Astrocyte (in vitro differentiated cells and primary cell): ENCODE measurements at regions not wholly inside any gene's neighbourhood (a gene's known extent, or its start where the extent isn't known, plus 50 kb on each side); places are given as distances from the start of the nearest gene placed in this dataset.

Experiments
- DNase-seq: peaks from one replicate; pipeline ENCODE4 v3.0.0-alpha.2; 2010; ENCODE audit warnings: low read depth
- FAIRE-seq: peaks from 2 replicates; lab custom pipeline; 2011; peaks lifted over from hg19 to GRCh38; lab: Jason Lieb, UNC
- H2AFZ ChIP-seq: 2 replicates; pipeline ENCODE4 v1.6.0; 2012; ENCODE audit warnings: low read depth, low read length, inconsistent platforms
- H3K27ac ChIP-seq: 2 replicates; pipeline ENCODE4 v1.5.1; 2011; ENCODE audit warnings: low read depth, low read length, inconsistent platforms
- H3K27me3 ChIP-seq: 2 replicates; pipeline ENCODE4 v1.6.0; 2011; ENCODE audit warnings: low read length, inconsistent platforms; ENCODE audit not compliant: insufficient read depth
- H3K36me3 ChIP-seq: 2 replicates; pipeline ENCODE4 v1.5.1; 2011; ENCODE audit warnings: low read length, inconsistent platforms; ENCODE audit not compliant: insufficient read depth
- H3K4me1 ChIP-seq: 2 replicates; pipeline ENCODE4 v1.5.1; 2011; ENCODE audit warnings: low read length, inconsistent platforms; ENCODE audit not compliant: insufficient read depth
- H3K4me2 ChIP-seq: 2 replicates; pipeline ENCODE4 v1.6.0; 2012; ENCODE audit warnings: low read length, inconsistent platforms
- H3K4me3 ChIP-seq: 2 replicates; pipeline ENCODE4 v1.5.1; 2011; ENCODE audit warnings: low read depth, mild to moderate bottlenecking, low read length, inconsistent platforms; ENCODE audit not compliant: insufficient read depth
- H3K79me2 ChIP-seq: 2 replicates; pipeline ENCODE4 v1.6.0; 2012; ENCODE audit warnings: mild to moderate bottlenecking, low read length, inconsistent platforms; ENCODE audit not compliant: insufficient read depth
- H3K9ac ChIP-seq: 2 replicates; pipeline ENCODE4 v1.6.0; 2012; ENCODE audit warnings: mild to moderate bottlenecking, low read length, inconsistent platforms
- H3K9me3 ChIP-seq: 2 replicates; pipeline ENCODE4 v1.5.1; 2012; ENCODE audit warnings: low read depth, mild to moderate bottlenecking, low read length, inconsistent platforms; ENCODE audit not compliant: insufficient read depth
- H4K20me1 ChIP-seq: 2 replicates; pipeline ENCODE4 v1.6.0; 2012; ENCODE audit warnings: low read length, inconsistent platforms; ENCODE audit not compliant: insufficient read depth
- H3K27ac Mint-ChIP-seq: one replicate; pipeline ENCODE4 v1.8.0; 2021; ENCODE audit warnings: mild to moderate bottlenecking, mixed read lengths; ENCODE audit not compliant: unreplicated experiment
- H3K27me3 Mint-ChIP-seq: one replicate; pipeline ENCODE4 v1.8.0; 2021; ENCODE audit warnings: low read depth, mixed read lengths; ENCODE audit not compliant: unreplicated experiment
- H3K36me3 Mint-ChIP-seq: one replicate; pipeline ENCODE4 v1.8.0; 2021; ENCODE audit warnings: low read depth, mixed read lengths; ENCODE audit not compliant: unreplicated experiment
- H3K4me1 Mint-ChIP-seq: one replicate; pipeline ENCODE4 v1.8.0; 2021; ENCODE audit warnings: low read depth, mixed read lengths; ENCODE audit not compliant: unreplicated experiment
- H3K4me3 Mint-ChIP-seq: one replicate; pipeline ENCODE4 v1.8.0; 2021; ENCODE audit warnings: mild to moderate bottlenecking, moderate library complexity, mixed read lengths; ENCODE audit not compliant: unreplicated experiment
- H3K9me3 Mint-ChIP-seq: one replicate; pipeline ENCODE4 v1.8.0; 2021; ENCODE audit warnings: mild to moderate bottlenecking, mixed read lengths; ENCODE audit not compliant: unreplicated experiment
- EZH2 ChIP-seq: IDR thresholded peaks from 2 replicates; pipeline ENCODE4 v1.6.1; 2012; ENCODE audit warnings: mild to moderate bottlenecking, low read length, inconsistent platforms; ENCODE audit not compliant: insufficient read depth
- TF ChIP-seq, protein P1 (sequence below): IDR thresholded peaks from 2 replicates; pipeline ENCODE4 v1.5.1; 2011; ENCODE audit warnings: low read depth, mild to moderate bottlenecking, inconsistent platforms, low read length, moderate library complexity; ENCODE audit not compliant: insufficient read depth

- Histone ChIP-seq H2AFZ (no peak overlapping the region), H4K20me1 (no peaks in the 10 kb centered on the region), H3K9me3 (no peaks in the 10 kb centered on the region), H3K4me3 (no peak overlapping the region), H3K27me3 (no peaks in the 10 kb centered on the region), H3K79me2 (no peaks in the 10 kb centered on the region), H3K36me3 (no peaks in the 10 kb centered on the region), H3K9ac (no peak overlapping the region), H3K4me1 (peaks cover 6% of the 10 kb centered on the region), H3K4me2 (no peak overlapping the region), H3K27ac (no peak overlapping the region)
- Mint-ChIP-seq H3K27me3 (no peaks in the 10 kb centered on the region), H3K36me3 (no peaks in the 10 kb centered on the region), H3K4me1 (peaks cover 6% of the 10 kb centered on the region), H3K9me3 (peaks cover 2% of the 10 kb centered on the region), H3K27ac (no peak overlapping the region), H3K4me3 (no peak overlapping the region)
- no peak for FAIRE-seq
- DNase-seq: peak; percentile 9
- TF ChIP-seq EZH2: no peak
- TF ChIP-seq, protein P1, sequence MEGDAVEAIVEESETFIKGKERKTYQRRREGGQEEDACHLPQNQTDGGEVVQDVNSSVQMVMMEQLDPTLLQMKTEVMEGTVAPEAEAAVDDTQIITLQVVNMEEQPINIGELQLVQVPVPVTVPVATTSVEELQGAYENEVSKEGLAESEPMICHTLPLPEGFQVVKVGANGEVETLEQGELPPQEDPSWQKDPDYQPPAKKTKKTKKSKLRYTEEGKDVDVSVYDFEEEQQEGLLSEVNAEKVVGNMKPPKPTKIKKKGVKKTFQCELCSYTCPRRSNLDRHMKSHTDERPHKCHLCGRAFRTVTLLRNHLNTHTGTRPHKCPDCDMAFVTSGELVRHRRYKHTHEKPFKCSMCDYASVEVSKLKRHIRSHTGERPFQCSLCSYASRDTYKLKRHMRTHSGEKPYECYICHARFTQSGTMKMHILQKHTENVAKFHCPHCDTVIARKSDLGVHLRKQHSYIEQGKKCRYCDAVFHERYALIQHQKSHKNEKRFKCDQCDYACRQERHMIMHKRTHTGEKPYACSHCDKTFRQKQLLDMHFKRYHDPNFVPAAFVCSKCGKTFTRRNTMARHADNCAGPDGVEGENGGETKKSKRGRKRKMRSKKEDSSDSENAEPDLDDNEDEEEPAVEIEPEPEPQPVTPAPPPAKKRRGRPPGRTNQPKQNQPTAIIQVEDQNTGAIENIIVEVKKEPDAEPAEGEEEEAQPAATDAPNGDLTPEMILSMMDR: no peak
Measured at GRCh38 chr4:149108626-149109025, 666.4 kb upstream of the NR3C2 start.

- Mint-ChIP-seq H3K4me3 (no peak overlapping the region), H3K36me3 (no peaks in the 10 kb centered on the region), H3K27ac (no peak overlapping the region), H3K4me1 (peaks cover 8% of the 10 kb centered on the region), H3K9me3 (no peaks in the 10 kb centered on the region), H3K27me3 (no peaks in the 10 kb centered on the region)
- Histone ChIP-seq H3K4me2 (no peak overlapping the region), H3K4me3 (no peak overlapping the region), H3K4me1 (no peaks in the 10 kb centered on the region), H2AFZ (no peak overlapping the region), H3K27me3 (no peaks in the 10 kb centered on the region), H3K79me2 (no peaks in the 10 kb centered on the region), H3K36me3 (no peaks in the 10 kb centered on the region), H3K9me3 (no peaks in the 10 kb centered on the region), H4K20me1 (no peaks in the 10 kb centered on the region), H3K9ac (no peak overlapping the region), H3K27ac (no peak overlapping the region)
- no peak for TF ChIP-seq EZH2
- TF ChIP-seq, protein P1: no peak
- no peak for DNase-seq
- no peak for FAIRE-seq
Measured at GRCh38 chr4:149102765-149103164, 660.6 kb upstream of the NR3C2 start.

GRCh38 chr4:149101649-149102048 is 659.4 kb upstream of the NR3C2 start:
- no peaks in the 10 kb centered on the region for H4K20me1 ChIP-seq
- H3K4me1 ChIP-seq: no peaks in the 10 kb centered on the region
- no peaks in the 10 kb centered on the region for H3K27me3 ChIP-seq
- Mint-ChIP-seq H3K9me3 (peaks cover 6% of the 10 kb centered on the region), H3K36me3 (no peaks in the 10 kb centered on the region), H3K27ac (no peak overlapping the region), H3K4me1 (peaks cover 8% of the 10 kb centered on the region), H3K27me3 (no peaks in the 10 kb centered on the region), H3K4me3 (no peak overlapping the region)
- no peaks in the 10 kb centered on the region for H3K9me3 ChIP-seq
- FAIRE-seq: no peak
- H3K4me3 ChIP-seq: no peak overlapping the region
- no peaks in the 10 kb centered on the region for H3K36me3 ChIP-seq
- no peak overlapping the region for H3K27ac ChIP-seq
- DNase-seq: no peak
- TF ChIP-seq, protein P1: no peak
- TF ChIP-seq EZH2: no peak
- H3K9ac ChIP-seq: no peak overlapping the region
- H2AFZ ChIP-seq: no peak overlapping the region
- H3K4me2 ChIP-seq: no peak overlapping the region
- no peaks in the 10 kb centered on the region for H3K79me2 ChIP-seq
